ENCODE measurements at regions not wholly inside any gene's neighbourhood (a gene's known extent, or its start where the extent isn't known, plus 50 kb on each side); places are given as distances from the start of the nearest gene placed in this dataset.

DNA sequence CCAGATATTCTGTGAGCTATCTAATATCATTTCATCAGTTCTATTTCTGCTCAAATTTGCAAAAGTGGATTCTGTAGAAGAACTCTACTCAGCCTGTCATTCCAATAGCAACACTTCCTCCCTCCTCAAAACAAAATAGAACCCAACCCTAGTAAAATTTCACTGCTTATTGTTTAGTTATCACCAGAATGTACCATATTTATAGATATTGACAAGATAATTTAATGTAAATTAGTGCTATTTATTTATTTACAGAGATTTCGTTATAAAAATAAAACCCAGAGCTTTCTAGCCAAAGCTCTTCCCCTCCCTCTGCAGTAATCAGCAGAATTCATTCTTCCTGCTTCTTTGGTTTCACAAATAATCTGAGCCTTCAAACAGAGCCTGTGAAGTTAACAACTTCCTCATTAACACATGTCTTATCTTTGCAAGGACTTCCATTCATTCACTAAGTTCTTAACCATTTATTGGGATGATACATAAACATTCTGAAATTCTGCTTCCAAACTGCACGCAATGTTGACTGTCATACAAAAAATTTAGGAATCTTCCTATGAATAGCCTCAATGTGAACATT is 73.7 kb upstream of the PJA2 start:
- TF ChIP-seq EZH2 (IDR thresholded peaks at IDR 0.05; ENCODE audit: insufficient read depth, poor library complexity, severe bottlenecking), result no peak
- TF ChIP-seq EZH2phosphoT487 (IDR thresholded peaks at IDR 0.05; ENCODE audit: insufficient read depth, low read depth), result no peak
